Gastroesophageal sphincter (tissue), 4 donors: ENCODE measurements at regions not wholly inside any gene's neighbourhood (a gene's known extent, or its start where the extent isn't known, plus 50 kb on each side); places are given as distances from the start of the nearest gene placed in this dataset.

ENCODE experiments used
- ATAC-seq: fragments of 150-250 bp; one replicate; pipeline ENCODE4 v1.9.1; 2016; ENCODE audit warnings: mild to moderate bottlenecking, moderate library complexity
- H3K27ac ChIP-seq, 4 donors: fragments of 200-600 bp; sonication (generic) in 3 of 4; 1 replicate in 3 of 4; 2 replicates in 1 of 4; pipeline ENCODE4 v1.5.1; 2016 to 2019
- H3K27me3 ChIP-seq: fragments of 200-600 bp; sonication (generic); one replicate; pipeline ENCODE4 v1.5.1; 2019
- H3K36me3 ChIP-seq, 2 donors: fragments of 200-600 bp; sonication (generic); one replicate each; pipeline ENCODE4 v1.5.1; 2019; ENCODE audit warnings: control low read depth in 1 of 2
- H3K4me1 ChIP-seq, 3 donors: fragments of 200-600 bp; sonication (generic); 1 replicate in 2 of 3; 2 replicates in 1 of 3; pipeline ENCODE4 v1.5.1; 2016 to 2019; ENCODE audit warnings: control low read depth in 2 of 3
- H3K4me3 ChIP-seq, 2 donors: fragments of 200-600 bp; sonication (generic); one replicate each; pipeline ENCODE4 v1.5.1; 2019; ENCODE audit warnings: mild to moderate bottlenecking in 1 of 2, moderate library complexity in 1 of 2
- H3K9me3 ChIP-seq, 3 donors: fragments of 200-600 bp; sonication (generic); one replicate each; pipeline ENCODE4 v1.5.1; 2017 to 2019; ENCODE audit warnings: control low read depth in 2 of 3
- EP300 ChIP-seq: sonication (generic); formaldehyde crosslinking; IDR thresholded peaks from one replicate; pipeline ENCODE4 v1.6.1; 2017; ENCODE audit warnings: antibody characterized with exemption, mild to moderate bottlenecking
- POLR2A ChIP-seq, 2 donors: fragments of 450-650 bp; IDR thresholded peaks; one replicate each; pipeline ENCODE4 v1.6.1; 2017; ENCODE audit warnings: antibody characterized with exemption in 2 of 2, mild to moderate bottlenecking in 2 of 2, moderate library complexity in 1 of 2
- POLR2AphosphoS5 ChIP-seq: sonication (generic); formaldehyde crosslinking; IDR thresholded peaks from one replicate; pipeline ENCODE4 v1.6.1; 2017; ENCODE audit warnings: antibody characterized with exemption
- WGBS, 2 donors: methylation state at CpG; one replicate each; pipeline ENCODE4 v1.1.5; 2018; ENCODE audit warnings: low coverage in 1 of 2; 5-methylcytosine and 5-hydroxymethylcytosine counted together
- TF ChIP-seq, protein P1 (sequence below), 4 experiments: fragments of 200-600 bp in 2 of 4; fragments of 450-650 bp in 2 of 4; sonication (generic) in 1 of 4; IDR thresholded peaks; one replicate each; pipeline ENCODE4 v1.5.1; 2017 to 2019; ENCODE audit warnings: antibody characterized with exemption in 4 of 4, mild to moderate bottlenecking in 2 of 4, moderate library complexity in 2 of 4

DNA sequence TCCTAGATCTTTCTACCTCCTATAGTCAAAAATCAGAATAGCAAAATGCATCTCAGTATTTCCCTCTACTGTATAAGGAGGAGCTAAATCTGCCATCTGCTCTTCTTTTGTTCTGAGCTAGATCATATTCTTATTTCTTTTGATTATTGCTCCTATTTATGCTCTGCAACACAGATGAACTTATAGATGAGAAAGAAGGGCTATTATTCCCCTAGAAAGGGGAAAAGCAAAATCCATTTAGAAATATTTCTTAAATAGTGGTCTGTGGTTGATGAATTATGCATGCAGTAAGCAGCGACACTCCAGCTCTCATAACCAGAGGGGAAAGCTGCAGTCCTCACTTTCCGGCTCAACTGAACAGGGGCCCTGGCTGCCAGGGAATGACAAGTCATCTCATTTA, 207.3 kb upstream of the SORCS1 start:
- TF ChIP-seq EP300, result no peak
- no peak for TF ChIP-seq POLR2AphosphoS5
- TF ChIP-seq, protein P1, sequence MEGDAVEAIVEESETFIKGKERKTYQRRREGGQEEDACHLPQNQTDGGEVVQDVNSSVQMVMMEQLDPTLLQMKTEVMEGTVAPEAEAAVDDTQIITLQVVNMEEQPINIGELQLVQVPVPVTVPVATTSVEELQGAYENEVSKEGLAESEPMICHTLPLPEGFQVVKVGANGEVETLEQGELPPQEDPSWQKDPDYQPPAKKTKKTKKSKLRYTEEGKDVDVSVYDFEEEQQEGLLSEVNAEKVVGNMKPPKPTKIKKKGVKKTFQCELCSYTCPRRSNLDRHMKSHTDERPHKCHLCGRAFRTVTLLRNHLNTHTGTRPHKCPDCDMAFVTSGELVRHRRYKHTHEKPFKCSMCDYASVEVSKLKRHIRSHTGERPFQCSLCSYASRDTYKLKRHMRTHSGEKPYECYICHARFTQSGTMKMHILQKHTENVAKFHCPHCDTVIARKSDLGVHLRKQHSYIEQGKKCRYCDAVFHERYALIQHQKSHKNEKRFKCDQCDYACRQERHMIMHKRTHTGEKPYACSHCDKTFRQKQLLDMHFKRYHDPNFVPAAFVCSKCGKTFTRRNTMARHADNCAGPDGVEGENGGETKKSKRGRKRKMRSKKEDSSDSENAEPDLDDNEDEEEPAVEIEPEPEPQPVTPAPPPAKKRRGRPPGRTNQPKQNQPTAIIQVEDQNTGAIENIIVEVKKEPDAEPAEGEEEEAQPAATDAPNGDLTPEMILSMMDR (IDR thresholded peaks at IDR 0.05), result no peak
- no peak for TF ChIP-seq POLR2A (IDR thresholded peaks at IDR 0.05)
- Histone ChIP-seq H3K36me3 (no peaks in the 10 kb centered on the region), H3K27ac (no peak overlapping the region), H3K4me3 (no peak overlapping the region), H3K27me3 (no peaks in the 10 kb centered on the region), H3K9me3 (no peaks in the 10 kb centered on the region), H3K4me1 (no peaks in the 10 kb centered on the region)
- WGBS, 2 donors, result 71 to 83% methylated on average over 2 of the region's 2 CpGs
- ATAC-seq, result no peak

DNA sequence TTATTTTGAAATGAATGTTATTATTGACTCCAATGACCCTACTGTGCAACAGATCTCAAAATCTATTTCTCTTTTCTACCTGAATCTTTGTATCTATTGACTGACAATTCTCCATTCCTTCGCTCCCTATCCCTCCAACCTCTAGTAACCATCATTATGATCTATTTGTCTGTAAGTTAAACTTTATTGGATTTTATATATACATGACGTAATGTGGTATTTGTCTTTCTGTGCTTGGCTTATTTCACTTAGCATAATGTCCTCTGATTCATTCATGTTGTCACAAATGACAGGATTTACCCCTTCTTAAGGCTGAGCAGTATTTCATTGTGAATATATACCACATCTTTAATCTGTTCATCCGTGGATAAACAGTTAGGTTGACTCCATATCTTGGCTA, 200.4 kb upstream of the SORCS1 start:
- no peak overlapping the region for H3K4me3 ChIP-seq
- TF ChIP-seq POLR2A (IDR thresholded peaks at IDR 0.05) (no peak), EP300 (no peak), POLR2AphosphoS5 (no peak)
- TF ChIP-seq, protein P1 (IDR thresholded peaks at IDR 0.05), result no peak
- H3K27ac ChIP-seq, result no peak overlapping the region
- WGBS, 2 donors, result 72 to 86% methylated on average over 3 of the region's 3 CpGs
- ATAC-seq, result no peak
- H3K4me1 ChIP-seq, result no peaks in the 10 kb centered on the region
- H3K27me3 ChIP-seq, result no peaks in the 10 kb centered on the region
- no peaks in the 10 kb centered on the region for H3K9me3 ChIP-seq
- no peaks in the 10 kb centered on the region for H3K36me3 ChIP-seq

DNA sequence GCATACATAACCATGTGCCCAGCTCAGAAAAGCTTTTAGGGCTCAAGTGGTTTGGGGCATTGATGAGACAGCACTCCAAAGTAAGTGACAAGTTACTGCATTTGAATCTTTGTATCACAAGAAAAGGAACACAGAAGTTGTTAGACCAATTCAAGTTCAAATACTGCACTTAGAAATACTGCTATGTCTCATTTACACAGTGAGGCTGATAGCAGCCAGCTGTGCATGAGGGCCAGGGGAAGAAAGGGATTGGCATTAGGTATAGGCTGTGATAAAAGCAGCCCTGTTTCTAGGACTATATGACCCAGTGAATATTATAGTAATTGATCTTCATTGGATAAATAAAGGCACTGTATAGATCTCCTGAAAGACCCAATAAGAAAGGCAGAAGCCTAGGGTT, 197.8 kb upstream of the SORCS1 start:
- Histone ChIP-seq H3K27ac (no peak overlapping the region), H3K36me3 (no peaks in the 10 kb centered on the region), H3K27me3 (no peaks in the 10 kb centered on the region), H3K4me1 (no peaks in the 10 kb centered on the region), H3K4me3 (no peak overlapping the region), H3K9me3 (no peaks in the 10 kb centered on the region)
- TF ChIP-seq, protein P1 (IDR thresholded peaks at IDR 0.05), result no peak
- TF ChIP-seq POLR2AphosphoS5 (no peak), EP300 (no peak), POLR2A (IDR thresholded peaks at IDR 0.05) (no peak)
- no peak for ATAC-seq

DNA sequence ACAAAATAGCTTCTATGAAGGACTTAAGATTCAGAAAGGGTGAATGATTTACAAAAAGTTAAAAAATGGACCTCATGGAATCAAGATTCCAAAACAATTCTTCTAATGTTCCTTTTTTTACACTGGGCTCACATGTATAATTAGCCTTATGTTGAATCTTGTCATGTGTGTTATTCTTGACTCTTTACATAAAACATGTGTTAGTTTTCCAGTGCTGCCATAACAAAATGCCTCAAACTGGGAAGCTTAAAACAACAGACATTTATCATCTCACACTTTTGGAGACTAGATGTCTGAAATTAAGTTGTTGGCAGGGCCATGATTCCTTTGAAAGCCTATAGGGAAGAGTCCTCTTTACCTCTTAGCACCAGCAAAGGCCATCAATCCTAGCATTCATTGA, 192.5 kb upstream of the SORCS1 start:
- no peaks in the 10 kb centered on the region for H3K36me3 ChIP-seq
- no peak overlapping the region for H3K27ac ChIP-seq
- no peak overlapping the region for H3K4me3 ChIP-seq
- H3K27me3 ChIP-seq, result no peaks in the 10 kb centered on the region
- no peak for ATAC-seq
- no peaks in the 10 kb centered on the region for H3K4me1 ChIP-seq
- no peaks in the 10 kb centered on the region for H3K9me3 ChIP-seq
- TF ChIP-seq EP300 (no peak), POLR2A (IDR thresholded peaks at IDR 0.05) (no peak), POLR2AphosphoS5 (no peak)
- TF ChIP-seq, protein P1 (IDR thresholded peaks at IDR 0.05), result no peak

DNA sequence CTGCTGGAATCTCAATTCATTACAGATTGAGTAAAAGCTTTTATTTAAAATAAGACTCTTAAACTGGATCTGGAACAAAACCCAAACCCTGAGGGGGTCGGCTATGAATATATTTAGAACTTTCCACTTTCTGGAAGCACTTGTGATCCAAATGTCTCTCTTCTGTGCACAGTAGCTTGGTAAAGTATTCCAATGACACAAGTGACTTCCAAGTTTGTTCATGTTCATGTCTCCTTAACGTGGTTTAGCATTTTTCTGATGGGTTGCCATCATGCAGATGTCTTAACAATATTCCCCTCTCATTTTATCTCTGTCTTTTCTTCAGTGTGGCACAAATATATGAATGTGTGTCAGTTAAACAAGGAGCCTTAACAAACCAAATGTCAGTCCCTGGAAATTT, 191.9 kb upstream of the SORCS1 start:
- no peaks in the 10 kb centered on the region for H3K9me3 ChIP-seq
- no peaks in the 10 kb centered on the region for H3K27me3 ChIP-seq
- H3K4me3 ChIP-seq, result no peak overlapping the region
- no peak for ATAC-seq
- no peaks in the 10 kb centered on the region for H3K36me3 ChIP-seq
- no peak overlapping the region for H3K27ac ChIP-seq
- no peaks in the 10 kb centered on the region for H3K4me1 ChIP-seq
- 9% methylated on average over 1 to 2 of the region's 2 CpGs for WGBS, 2 donors
- TF ChIP-seq, protein P1 (IDR thresholded peaks at IDR 0.05), result no peak
- TF ChIP-seq POLR2AphosphoS5 (no peak), EP300 (no peak), POLR2A (IDR thresholded peaks at IDR 0.05) (no peak)
